Tibial artery (tissue), 4 donors: ENCODE measurements at regions not wholly inside any gene's neighbourhood (a gene's known extent, or its start where the extent isn't known, plus 50 kb on each side); places are given as distances from the start of the nearest gene placed in this dataset.

Experiments used
- DNase-seq, 2 donors: peaks; one replicate each; pipeline ENCODE4 v3.0.0-alpha.2; 2019
- H3K27ac ChIP-seq, 2 donors: fragments of 200-600 bp; sonication (generic) in 1 of 2; 1 replicate in 1 of 2; 2 replicates in 1 of 2; pipeline ENCODE4 v1.5.1; 2018 to 2019; ENCODE audit warnings: mild to moderate bottlenecking in 1 of 2
- H3K27me3 ChIP-seq, 2 donors: fragments of 200-600 bp; sonication (generic) in 1 of 2; one replicate each; pipeline versions ENCODE4 v1.5.1 to v1.6.0; 2016 to 2019
- H3K36me3 ChIP-seq, 3 donors: fragments of 200-600 bp; sonication (generic) in 2 of 3; one replicate each; pipeline ENCODE4 v1.5.1; 2016 to 2019; ENCODE audit warnings: mild to moderate bottlenecking in 2 of 3
- H3K4me1 ChIP-seq, 4 donors: fragments of 200-600 bp; sonication (generic) in 2 of 4; 1 replicate in 3 of 4; 2 replicates in 1 of 4; pipeline ENCODE4 v1.5.1; 2016 to 2019
- H3K4me3 ChIP-seq, 2 donors: fragments of 200-600 bp; sonication (generic) in 1 of 2; 1 replicate in 1 of 2; 2 replicates in 1 of 2; pipeline ENCODE4 v1.5.1; 2018 to 2019; ENCODE audit warnings: mild to moderate bottlenecking in 2 of 2
- H3K9me3 ChIP-seq, 3 donors: fragments of 200-600 bp; sonication (generic) in 1 of 3; one replicate each; pipeline ENCODE4 v1.5.1; 2016 to 2019
- intact Hi-C: fragments of 100-400 bp; cut with DNase I; formaldehyde crosslinking; loops from one replicate; pipeline ENCODE4 v1.15.0; 2023; ENCODE audit warnings: low total_unique reads
- TF ChIP-seq, protein P1 (sequence below), 2 experiments: fragments of 200-600 bp in 1 of 2; fragments of 450-650 bp in 1 of 2; IDR thresholded peaks; one replicate each; pipeline ENCODE4 v1.5.1; 2017 to 2019; ENCODE audit warnings: antibody characterized with exemption in 2 of 2, mild to moderate bottlenecking in 1 of 2, moderate library complexity in 1 of 2

DNA sequence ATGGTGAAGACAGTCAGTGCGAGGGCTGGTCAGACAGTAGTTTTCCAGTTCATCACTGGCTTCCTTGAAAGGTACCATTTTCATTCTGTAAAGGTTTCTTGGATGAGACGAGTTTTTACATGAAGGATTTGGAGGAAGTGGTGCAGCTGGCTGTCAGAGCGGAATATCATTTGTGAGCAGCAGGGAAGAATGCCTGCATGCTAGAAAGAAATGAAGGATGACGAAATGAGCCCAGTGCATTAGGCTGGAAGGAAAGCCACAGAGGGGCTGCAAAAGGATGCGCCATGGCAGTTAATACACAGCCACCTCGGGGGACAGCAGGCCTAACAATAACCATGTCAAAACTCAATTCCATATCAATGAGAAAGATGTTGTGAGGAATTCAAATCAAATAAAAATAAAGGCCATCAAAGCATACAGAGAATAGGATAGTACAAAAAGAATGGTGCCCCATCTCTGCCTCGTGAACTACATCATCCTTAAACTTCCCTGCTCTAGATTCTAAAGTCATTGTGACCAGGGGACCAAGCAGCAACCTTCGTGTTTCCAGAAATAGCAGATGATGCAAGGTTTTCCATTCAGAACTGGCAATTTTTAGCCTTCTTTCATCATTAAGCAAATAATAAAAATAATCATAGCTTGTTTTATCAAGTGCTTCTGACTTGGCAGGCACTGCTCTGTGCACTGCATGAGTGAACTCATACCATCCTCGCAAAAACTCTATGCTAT is 504.2 kb downstream of the RFC3 start:
- no peak overlapping the region for H3K4me3 ChIP-seq
- no peaks in the 10 kb centered on the region for H3K9me3 ChIP-seq
- no peak for DNase-seq
- H3K4me1 ChIP-seq = peaks cover 0 to 18% (median 0%) of the 10 kb centered on the region in 4 donors
- TF ChIP-seq, protein P1, sequence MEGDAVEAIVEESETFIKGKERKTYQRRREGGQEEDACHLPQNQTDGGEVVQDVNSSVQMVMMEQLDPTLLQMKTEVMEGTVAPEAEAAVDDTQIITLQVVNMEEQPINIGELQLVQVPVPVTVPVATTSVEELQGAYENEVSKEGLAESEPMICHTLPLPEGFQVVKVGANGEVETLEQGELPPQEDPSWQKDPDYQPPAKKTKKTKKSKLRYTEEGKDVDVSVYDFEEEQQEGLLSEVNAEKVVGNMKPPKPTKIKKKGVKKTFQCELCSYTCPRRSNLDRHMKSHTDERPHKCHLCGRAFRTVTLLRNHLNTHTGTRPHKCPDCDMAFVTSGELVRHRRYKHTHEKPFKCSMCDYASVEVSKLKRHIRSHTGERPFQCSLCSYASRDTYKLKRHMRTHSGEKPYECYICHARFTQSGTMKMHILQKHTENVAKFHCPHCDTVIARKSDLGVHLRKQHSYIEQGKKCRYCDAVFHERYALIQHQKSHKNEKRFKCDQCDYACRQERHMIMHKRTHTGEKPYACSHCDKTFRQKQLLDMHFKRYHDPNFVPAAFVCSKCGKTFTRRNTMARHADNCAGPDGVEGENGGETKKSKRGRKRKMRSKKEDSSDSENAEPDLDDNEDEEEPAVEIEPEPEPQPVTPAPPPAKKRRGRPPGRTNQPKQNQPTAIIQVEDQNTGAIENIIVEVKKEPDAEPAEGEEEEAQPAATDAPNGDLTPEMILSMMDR (IDR thresholded peaks at IDR 0.05) = no peak
- H3K27me3 ChIP-seq = no peaks in the 10 kb centered on the region
- no peaks in the 10 kb centered on the region for H3K36me3 ChIP-seq
- intact Hi-C loops = no loop called here
- no peak overlapping the region for H3K27ac ChIP-seq

DNA sequence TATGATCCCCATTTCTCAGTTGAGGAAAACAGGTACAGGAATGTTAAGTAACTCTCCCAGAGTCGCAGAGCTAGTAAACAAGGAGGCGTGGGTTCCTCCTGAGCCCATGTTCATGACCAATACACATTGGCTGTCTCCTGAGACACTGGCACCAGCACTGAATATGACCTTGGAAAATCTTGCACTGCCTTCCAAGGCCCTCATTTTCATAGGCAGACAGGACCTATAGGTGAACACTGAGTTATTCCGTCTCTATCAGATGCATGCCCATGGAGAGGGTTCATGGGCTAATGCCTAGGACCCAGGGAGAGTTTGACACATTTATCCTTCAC is 504.8 kb downstream of the RFC3 start:
- intact Hi-C loops = no loop called here
- peaks cover 0 to 18% (median 0%) of the 10 kb centered on the region in 4 donors for H3K4me1 ChIP-seq
- TF ChIP-seq, protein P1 (IDR thresholded peaks at IDR 0.05) = no peak
- H3K4me3 ChIP-seq = no peak overlapping the region
- no peaks in the 10 kb centered on the region for H3K36me3 ChIP-seq
- H3K27me3 ChIP-seq = no peaks in the 10 kb centered on the region
- no peaks in the 10 kb centered on the region for H3K9me3 ChIP-seq
- DNase-seq = no peak
- H3K27ac ChIP-seq = no peak overlapping the region

DNA sequence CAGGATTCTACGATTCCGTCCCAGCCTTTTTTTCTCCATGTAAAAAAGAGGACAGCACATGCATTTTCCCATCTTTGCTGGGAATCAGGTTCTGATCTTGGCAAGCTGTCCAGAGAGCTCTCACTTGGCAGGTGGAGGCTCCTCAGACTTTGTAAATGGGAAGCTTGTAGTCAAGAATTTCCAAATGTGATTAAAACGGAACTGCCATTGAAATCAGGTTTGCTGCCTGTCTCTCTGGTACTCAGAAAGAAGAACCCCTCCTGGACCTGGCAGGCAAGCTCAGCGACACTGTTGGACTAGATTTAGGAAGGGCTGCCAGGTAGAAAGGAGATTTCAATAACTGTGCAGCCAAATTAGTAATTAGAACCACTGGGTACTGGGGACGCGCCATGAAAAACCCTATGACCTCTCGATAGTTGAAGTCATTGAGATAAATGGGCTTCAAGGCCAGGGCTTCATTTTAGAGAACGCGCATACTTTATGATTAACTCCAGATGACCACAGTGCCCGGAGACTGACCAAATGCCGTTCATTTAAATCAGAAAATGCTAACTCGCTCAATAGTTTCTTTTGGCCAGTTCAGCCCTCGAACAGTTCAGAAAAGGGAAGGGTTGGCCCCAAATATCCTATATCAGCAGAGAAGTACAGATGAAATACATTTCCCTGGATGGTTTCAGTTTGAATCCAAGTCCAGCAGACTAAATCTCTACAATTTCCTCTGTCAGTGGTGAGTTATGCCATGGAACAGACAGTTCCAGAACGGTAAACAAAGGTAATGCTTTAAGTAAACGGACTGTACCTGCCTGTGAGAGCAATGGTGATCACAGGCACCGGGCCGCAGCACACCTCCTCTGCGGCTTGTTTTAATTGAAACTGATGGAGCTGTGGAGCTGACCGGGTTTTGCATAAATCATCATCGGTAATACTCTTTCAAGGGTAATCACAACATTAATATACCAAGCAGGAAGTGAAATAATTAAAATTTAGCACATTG is 517.4 kb downstream of the RFC3 start:
- H3K4me3 ChIP-seq = no peak overlapping the region
- TF ChIP-seq, protein P1 (IDR thresholded peaks at IDR 0.05) = no peak
- H3K4me1 ChIP-seq = no peaks in the 10 kb centered on the region
- no peaks in the 10 kb centered on the region for H3K36me3 ChIP-seq
- no peaks in the 10 kb centered on the region for H3K27me3 ChIP-seq
- H3K27ac ChIP-seq = no peak overlapping the region
- no peaks in the 10 kb centered on the region for H3K9me3 ChIP-seq
- no peak for DNase-seq
- intact Hi-C loops = no loop called here

DNA sequence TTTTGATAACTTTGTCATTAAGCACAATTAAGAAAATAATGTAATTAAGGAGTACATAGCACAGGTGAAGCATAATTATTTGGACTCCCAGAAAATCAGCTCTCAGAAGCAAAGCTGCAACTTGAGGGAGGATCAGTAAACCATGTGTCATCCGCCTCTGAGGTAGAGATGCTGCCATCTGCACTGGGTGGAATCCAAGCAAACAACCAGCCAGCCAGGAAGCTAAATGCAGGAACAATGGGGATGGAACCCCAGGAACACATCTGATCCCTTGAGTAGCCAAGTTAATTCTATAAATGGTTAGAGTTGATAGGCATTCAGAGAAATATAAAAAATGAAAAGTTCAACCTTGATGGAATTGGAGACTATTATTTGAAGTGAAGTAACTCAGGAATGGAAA is 520.2 kb downstream of the RFC3 start:
- intact Hi-C loops = no loop called here
- no peak overlapping the region for H3K4me3 ChIP-seq
- no peak for DNase-seq
- H3K36me3 ChIP-seq = no peaks in the 10 kb centered on the region
- H3K4me1 ChIP-seq = no peaks in the 10 kb centered on the region
- no peaks in the 10 kb centered on the region for H3K9me3 ChIP-seq
- H3K27me3 ChIP-seq = no peaks in the 10 kb centered on the region
- TF ChIP-seq, protein P1 (IDR thresholded peaks at IDR 0.05) = no peak
- no peak overlapping the region for H3K27ac ChIP-seq

DNA sequence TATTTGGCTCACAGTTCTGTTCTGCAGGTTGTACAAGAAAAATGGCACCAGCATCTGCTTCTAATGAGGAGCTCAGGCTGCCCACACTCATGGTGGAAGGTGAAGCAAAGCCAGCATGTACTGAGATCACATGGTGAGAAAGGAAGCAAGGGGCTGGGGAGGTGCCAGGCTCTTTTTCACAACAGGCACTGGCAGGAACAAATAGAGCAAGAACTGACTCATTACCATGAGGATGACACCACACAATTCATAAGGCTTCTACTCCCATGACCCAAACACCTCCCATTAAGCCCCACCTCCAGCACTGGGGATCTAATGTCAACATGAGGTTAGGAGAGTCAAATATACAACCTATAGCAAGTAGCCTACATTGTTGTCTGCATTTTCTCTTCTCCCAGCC is 522.6 kb downstream of the RFC3 start:
- TF ChIP-seq, protein P1 (IDR thresholded peaks at IDR 0.05) = no peak
- Histone ChIP-seq H3K4me1 (no peaks in the 10 kb centered on the region), H3K27me3 (no peaks in the 10 kb centered on the region), H3K4me3 (no peak overlapping the region), H3K36me3 (no peaks in the 10 kb centered on the region), H3K9me3 (no peaks in the 10 kb centered on the region), H3K27ac (no peak overlapping the region)
- intact Hi-C loops = no loop called here
- DNase-seq = peak in 1 of 2 donors; percentile 26
